ENCODE measurements at regions not wholly inside any gene's neighbourhood (a gene's known extent, or its start where the extent isn't known, plus 50 kb on each side); places are given as distances from the start of the nearest gene placed in this dataset.

- no peak for DNase-seq
These were observed 527.9 kb upstream of the MDFIC2 start for GRCh38 chr3:70840106-70840870.

DNA sequence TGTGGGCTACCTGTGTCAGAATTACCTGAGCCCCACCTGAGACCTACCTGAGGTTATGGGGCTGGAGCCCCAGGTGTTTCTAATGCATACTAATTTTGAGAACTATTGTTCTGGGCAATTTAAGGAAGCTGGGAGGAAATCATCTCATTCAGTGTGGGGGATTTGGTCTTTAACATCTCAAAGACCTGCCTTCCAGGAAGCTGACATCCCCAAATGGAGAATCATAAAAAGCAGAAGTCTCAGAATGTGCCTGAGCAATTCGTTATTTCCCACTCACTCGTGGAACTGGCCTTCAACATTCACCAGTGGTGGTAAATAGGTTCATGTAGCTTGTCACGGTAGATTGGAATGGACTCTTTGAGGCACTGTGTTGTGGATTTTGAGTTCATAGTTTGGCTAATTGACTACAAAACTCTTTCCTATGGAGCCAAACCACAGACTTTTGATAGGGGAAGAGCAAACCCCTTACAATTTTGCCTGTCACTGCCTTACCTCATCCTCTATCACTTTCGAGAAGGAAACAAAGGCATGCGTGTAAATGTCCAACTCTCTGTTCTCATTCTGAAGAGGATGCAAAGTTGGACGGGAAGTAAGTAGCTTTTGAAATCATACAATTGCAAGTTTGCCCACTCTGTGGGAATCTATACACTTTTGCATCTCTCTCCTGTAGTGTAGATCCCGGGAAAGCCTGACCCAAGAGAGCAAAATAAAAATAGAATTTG is 521.0 kb upstream of the MDFIC2 start:
- DNase-seq: no peak

DNA sequence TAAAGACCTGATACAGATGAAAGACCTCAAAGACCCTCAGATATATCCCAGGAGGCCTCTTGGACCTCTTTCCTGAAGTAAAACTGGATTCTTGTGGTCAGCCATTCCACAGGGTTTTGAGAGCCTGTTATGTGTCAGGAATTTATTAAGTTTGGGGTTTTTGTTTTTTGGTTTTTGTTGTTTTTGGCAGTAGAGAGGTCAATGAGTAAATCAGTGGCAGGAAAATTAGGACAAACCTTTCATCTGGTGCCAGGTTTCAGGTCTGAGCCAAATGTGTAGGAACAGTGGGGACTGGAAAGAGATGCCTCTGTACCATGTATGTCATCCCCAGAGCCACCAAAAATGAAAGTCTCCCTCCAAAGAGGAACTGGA is 520.4 kb upstream of the MDFIC2 start:
- DNase-seq: no peak

DNA sequence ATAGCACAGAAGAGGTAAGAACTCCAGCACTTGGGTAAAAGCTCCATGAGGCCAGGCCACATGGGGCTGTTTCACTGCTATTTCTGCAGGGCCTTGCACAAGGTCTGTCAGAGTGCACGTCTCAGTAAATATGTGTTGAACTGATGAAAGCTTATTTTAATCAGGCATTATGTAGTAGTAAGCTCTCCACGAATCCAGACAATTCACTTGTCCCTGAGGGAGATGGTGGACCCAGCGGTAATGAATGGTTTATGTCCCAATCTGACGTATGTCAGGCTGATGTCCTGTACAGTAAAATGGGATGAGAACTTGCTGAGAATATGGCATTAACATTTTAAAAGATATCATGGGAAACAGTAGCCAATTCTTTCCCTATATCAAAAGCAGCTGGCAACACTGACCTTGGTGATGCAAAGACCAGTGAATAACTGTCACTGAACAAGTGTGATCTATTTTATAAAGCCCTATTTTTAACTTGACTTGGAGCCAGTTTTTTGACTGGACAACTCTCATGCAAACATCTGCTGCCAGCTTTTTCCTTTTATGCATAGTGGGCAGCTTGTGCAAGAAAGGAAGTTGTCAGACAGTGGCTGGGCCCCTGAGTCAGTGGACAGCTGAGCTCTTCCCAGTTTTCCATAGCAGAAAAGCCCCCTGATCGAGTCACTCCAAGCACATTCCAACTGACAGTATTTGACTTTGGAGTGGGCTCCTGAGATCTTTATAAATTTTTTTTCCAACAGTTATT is 519.8 kb upstream of the MDFIC2 start:
- DNase-seq: no peak

- no peak for DNase-seq
These were observed 516.7 kb upstream of the MDFIC2 start for GRCh38 chr3:70829092-70829491.

DNA sequence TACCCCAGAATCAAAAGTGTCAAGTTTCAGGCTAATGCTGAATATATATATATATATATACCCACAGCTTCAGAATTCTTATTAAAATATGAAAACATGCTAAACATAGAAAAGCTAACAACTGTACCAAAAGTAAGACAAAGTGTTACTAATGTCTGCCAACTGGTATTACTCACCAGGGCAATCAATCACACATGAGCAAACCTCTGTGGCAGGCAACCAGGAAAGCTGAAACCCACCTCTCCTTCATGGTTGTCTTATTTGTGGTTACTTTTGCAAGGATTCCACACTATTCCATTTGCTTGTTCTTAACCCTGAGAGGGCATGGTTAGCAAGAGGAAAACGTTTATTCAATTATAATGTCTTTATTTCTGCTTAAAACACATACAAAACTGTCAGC is 512.3 kb upstream of the MDFIC2 start:
- no peak for DNase-seq

GRCh38 chr3:70824078-70824477 is 511.6 kb upstream of the MDFIC2 start:
- no peak for DNase-seq

DNA sequence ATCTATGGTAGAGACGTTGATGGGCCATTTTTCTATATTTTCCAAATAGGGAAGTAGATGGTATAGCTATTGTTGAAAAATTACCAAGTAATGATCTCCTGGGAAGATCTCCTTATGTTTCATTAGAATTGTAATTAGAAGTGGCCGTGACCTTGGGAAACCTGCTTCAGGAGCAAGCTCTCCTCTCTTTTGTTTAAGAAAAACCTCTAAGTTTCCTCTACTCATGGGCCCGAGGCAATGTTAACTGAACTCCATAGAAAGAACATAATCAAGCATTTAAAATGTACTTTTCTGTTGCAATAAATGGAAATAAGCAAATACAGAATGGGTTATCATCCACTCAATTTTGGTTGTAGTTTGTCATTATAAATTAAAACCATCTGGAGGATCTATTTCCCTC is 511.2 kb upstream of the MDFIC2 start:
- no peak for DNase-seq

DNA sequence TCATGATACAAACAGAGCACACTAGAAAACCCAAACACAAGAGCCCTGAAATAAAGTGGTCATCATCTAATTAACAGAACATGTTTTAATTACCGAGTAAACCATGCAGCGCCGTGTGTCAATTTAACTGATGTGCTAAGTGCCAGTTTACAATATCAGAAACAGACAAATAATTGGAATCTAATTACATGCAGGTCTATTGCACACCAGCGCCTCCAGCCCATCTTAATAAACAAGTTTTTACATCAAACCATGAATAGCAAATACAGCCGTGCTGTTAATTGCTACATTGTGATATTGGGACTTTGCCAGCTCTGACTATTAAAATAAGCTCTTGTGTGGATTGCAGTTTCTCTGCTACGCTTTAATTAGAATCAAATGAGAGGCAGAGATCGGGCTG is 510.2 kb upstream of the MDFIC2 start:
- DNase-seq: no peak

- no peak for DNase-seq
These were observed 509.2 kb upstream of the MDFIC2 start for GRCh38 chr3:70821602-70822001.

- no peak for DNase-seq
These were observed 508.0 kb upstream of the MDFIC2 start for GRCh38 chr3:70820397-70820796.

GRCh38 chr3:70818145-70818544 is 505.7 kb upstream of the MDFIC2 start:
- no peak for DNase-seq

DNA sequence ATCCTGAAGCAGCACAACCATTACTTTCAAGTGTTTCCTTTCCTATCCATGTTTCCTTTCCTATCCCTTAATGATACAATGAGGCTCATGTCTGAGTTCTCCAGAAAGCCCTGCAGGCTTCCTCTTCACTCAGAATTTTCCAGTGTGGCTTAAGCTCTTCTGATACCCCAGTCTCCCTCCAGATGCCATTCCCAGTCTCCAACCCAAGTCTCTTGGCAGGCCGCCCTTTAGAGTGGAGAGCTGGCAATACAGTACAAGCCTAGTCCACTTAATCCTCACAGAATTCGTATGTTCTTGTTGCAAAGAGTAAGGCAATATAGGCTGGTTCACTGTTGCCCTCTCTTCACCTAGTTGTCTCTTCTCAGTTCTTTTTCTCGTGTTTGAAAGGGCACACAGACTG is 503.9 kb upstream of the MDFIC2 start:
- no peak for DNase-seq

GRCh38 chr3:70815817-70816216 is 503.4 kb upstream of the MDFIC2 start:
- no peak for DNase-seq

GRCh38 chr3:70813311-70813710 is 500.9 kb upstream of the MDFIC2 start:
- no peak for DNase-seq

GRCh38 chr3:70811880-70812279 is 499.4 kb upstream of the MDFIC2 start:
- DNase-seq: no peak

- DNase-seq: no peak
These were observed 496.4 kb upstream of the MDFIC2 start for GRCh38 chr3:70808881-70809280.

DNA sequence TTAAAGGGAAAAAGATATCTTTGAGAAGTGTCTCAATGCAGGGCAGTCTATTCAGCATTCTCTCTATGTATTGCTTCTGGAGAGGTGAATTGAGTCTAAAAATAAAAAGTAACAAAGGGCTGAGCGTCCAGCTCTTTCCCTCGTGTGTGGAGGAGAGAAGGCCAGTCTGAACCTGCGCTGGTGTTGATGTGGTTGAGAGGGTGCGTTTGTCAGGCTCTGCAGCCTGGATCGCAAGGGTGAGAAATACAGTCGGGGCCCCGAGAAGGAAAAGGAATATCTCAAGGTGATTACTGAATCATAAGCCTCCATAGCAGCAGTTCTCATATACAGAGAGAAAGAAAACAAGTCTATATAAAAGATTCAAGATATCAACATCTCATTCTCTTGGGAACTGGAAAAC is 494.1 kb upstream of the MDFIC2 start:
- no peak for DNase-seq

GRCh38 chr3:70806021-70806420 is 493.6 kb upstream of the MDFIC2 start:
- DNase-seq: no peak

- DNase-seq: no peak
These were observed 492.8 kb upstream of the MDFIC2 start for GRCh38 chr3:70805061-70805889.

- no peak for DNase-seq
These were observed 491.5 kb upstream of the MDFIC2 start for GRCh38 chr3:70803891-70804290.

GRCh38 chr3:70803319-70803718 is 490.9 kb upstream of the MDFIC2 start:
- DNase-seq: no peak

GRCh38 chr3:70800951-70801350 is 488.5 kb upstream of the MDFIC2 start:
- no peak for DNase-seq

All from activated CD4-positive, alpha-beta T cell treated with anti-CD3 and anti-CD28 coated beads for 1 hour (primary cell).